Coronary artery (tissue), 2 donors: ENCODE measurements at regions not wholly inside any gene's neighbourhood (a gene's known extent, or its start where the extent isn't known, plus 50 kb on each side); places are given as distances from the start of the nearest gene placed in this dataset.

Experiments used
- DNase-seq: peaks from one replicate; pipeline ENCODE4 v3.0.0-alpha.2; 2017; ENCODE audit warnings: low spot score
- H3K27ac ChIP-seq, 2 donors: fragments of 200-600 bp; sonication (generic); one replicate each; pipeline ENCODE4 v1.5.1; 2016 to 2019
- H3K4me3 ChIP-seq: fragments of 200-600 bp; sonication (generic); 2 replicates; pipeline ENCODE4 v1.5.1; 2016; ENCODE audit warnings: mild to moderate bottlenecking, moderate library complexity
- CTCF ChIP-seq: fragments of 200-600 bp; sonication (generic); IDR thresholded peaks from one replicate; pipeline ENCODE4 v1.5.1; 2019; ENCODE audit warnings: antibody characterized with exemption

- TF ChIP-seq CTCF = no peak
- Histone ChIP-seq H3K4me3 (no peak overlapping the region), H3K27ac (no peak overlapping the region)
- no peak for DNase-seq
These were observed 107.1 kb upstream of the TSC22D2 start for GRCh38 chr3:150300852-150301517.

- TF ChIP-seq CTCF = no peak
- H3K4me3 ChIP-seq = no peak overlapping the region
- no peak overlapping the region for H3K27ac ChIP-seq
- DNase-seq = no peak
These were observed 107.7 kb upstream of the TSC22D2 start for GRCh38 chr3:150300388-150300787.

GRCh38 chr3:150299201-150299600 lies 108.9 kb upstream of the TSC22D2 start:
- no peak for DNase-seq
- H3K4me3 ChIP-seq = no peak overlapping the region
- TF ChIP-seq CTCF = no peak
- H3K27ac ChIP-seq = no peak overlapping the region

GRCh38 chr3:150296966-150297365 lies 111.1 kb upstream of the TSC22D2 start:
- H3K27ac ChIP-seq = no peak overlapping the region
- DNase-seq = no peak
- no peak for TF ChIP-seq CTCF
- no peak overlapping the region for H3K4me3 ChIP-seq

- no peak for DNase-seq
These were observed 111.9 kb upstream of the TSC22D2 start for GRCh38 chr3:150296123-150296735.

GRCh38 chr3:150293401-150294001 lies 114.6 kb upstream of the TSC22D2 start:
- no peak overlapping the region for H3K4me3 ChIP-seq
- no peak for TF ChIP-seq CTCF

More at GRCh38 chr3:150296123-150296735, 111.9 kb upstream of the TSC22D2 start:
- no peak for TF ChIP-seq CTCF
- Histone ChIP-seq H3K4me3 (no peak overlapping the region), H3K27ac (no peak overlapping the region)

GRCh38 chr3:150292891-150293290 lies 115.2 kb upstream of the TSC22D2 start:
- DNase-seq = no peak
- no peak overlapping the region for H3K27ac ChIP-seq
- no peak overlapping the region for H3K4me3 ChIP-seq
- no peak for TF ChIP-seq CTCF

More at GRCh38 chr3:150293401-150294001, 114.6 kb upstream of the TSC22D2 start:
- no peak overlapping the region for H3K27ac ChIP-seq
- no peak for DNase-seq
